H1 (cell line): ENCODE measurements at regions not wholly inside any gene's neighbourhood (a gene's known extent, or its start where the extent isn't known, plus 50 kb on each side); places are given as distances from the start of the nearest gene placed in this dataset.
"Not testable (repeated sequence)": the region's sequence is repeated elsewhere in the genome, so short reads cannot be mapped to it uniquely, and the experiment has no call there.

Experiments used
- BCL11A ChIP-seq, 2 experiments: IDR thresholded peaks; one replicate each; pipeline ENCODE4 v1.6.1; 2011; ENCODE audit warnings: low read depth in 2 of 2, low read length in 2 of 2, mild to moderate bottlenecking in 2 of 2
- CEBPB ChIP-seq: IDR thresholded peaks from 2 replicates; pipeline ENCODE4 v1.6.1; 2012; ENCODE audit warnings: low read depth, low read length
- CTCF ChIP-seq, 3 experiments: IDR thresholded peaks; 1 replicate in 2 of 3; 2 replicates in 1 of 3; pipeline versions ENCODE4 v1.5.1 to v1.6.1; 2011; ENCODE audit warnings: low read length in 3 of 3, mild to moderate bottlenecking in 3 of 3, inconsistent platforms in 2 of 3, low read depth in 1 of 3, moderate library complexity in 1 of 3; ENCODE audit not compliant: insufficient read depth in 1 of 3; ENCODE audit errors: control extremely low read depth in 1 of 3
- POLR2A ChIP-seq, 2 experiments: IDR thresholded peaks; 1 replicate in 1 of 2; 2 replicates in 1 of 2; pipeline ENCODE4 v1.6.1; 2011; ENCODE audit warnings: low read depth in 2 of 2, low read length in 2 of 2, mild to moderate bottlenecking in 2 of 2; ENCODE audit errors: control extremely low read depth in 1 of 2
- POLR2AphosphoS5 ChIP-seq: IDR thresholded peaks from 2 replicates; pipeline ENCODE4 v1.6.1; 2011; ENCODE audit warnings: low read depth, low read length
- POU5F1 ChIP-seq: IDR thresholded peaks from 2 replicates; pipeline ENCODE4 v1.6.1; 2011; ENCODE audit warnings: low read depth, mild to moderate bottlenecking, low read length, moderate library complexity
- RAD21 ChIP-seq, 2 experiments: IDR thresholded peaks in 1 of 2; conservative IDR thresholded peaks in 1 of 2; 2 replicates each; pipeline ENCODE4 v1.6.1; 2011; ENCODE audit warnings: low read depth in 2 of 2, low read length in 2 of 2, improper control_type of control experiment in 1 of 2, inconsistent platforms in 1 of 2, mild to moderate bottlenecking in 1 of 2, moderate library complexity in 1 of 2
- SIN3A ChIP-seq, 2 experiments: IDR thresholded peaks in 1 of 2; conservative IDR thresholded peaks in 1 of 2; 2 replicates each; pipeline ENCODE4 v1.6.1; 2011 to 2012; ENCODE audit warnings: low read length in 2 of 2, improper control_type of control experiment in 1 of 2, low read depth in 1 of 2, mild to moderate bottlenecking in 1 of 2
- YY1 ChIP-seq: IDR thresholded peaks from 2 replicates; pipeline ENCODE4 v1.6.1; 2011; ENCODE audit warnings: low read depth, mild to moderate bottlenecking, low read length
- ZNF274 ChIP-seq: IDR thresholded peaks from 2 replicates; pipeline ENCODE4 v1.7.0; 2012; ENCODE audit warnings: low read length, borderline replicate concordance; ENCODE audit errors: extremely low read depth

GRCh38 chrY:21978204-21978603, 60.4 kb upstream of the RBMY1E start:
- TF ChIP-seq CTCF (IDR thresholded peaks at IDR 0.05; ENCODE audit: control extremely low read depth in 1 of 3, insufficient read depth in 1 of 3, low read depth in 1 of 3, low read length in 3 of 3); YY1; ZNF274; POU5F1; RAD21 (IDR thresholded peaks at IDR 0.05 in 1 of 2, conservative IDR thresholded peaks at IDR 0.05 in 1 of 2; ENCODE audit: low read depth in 2 of 2, low read length in 2 of 2); POLR2AphosphoS5; POLR2A (IDR thresholded peaks at IDR 0.05; ENCODE audit: control extremely low read depth in 1 of 2, low read depth in 2 of 2, low read length in 2 of 2); BCL11A (IDR thresholded peaks at IDR 0.05; ENCODE audit: low read depth in 2 of 2, low read length in 2 of 2); CEBPB; SIN3A (conservative IDR thresholded peaks at IDR 0.05 in 1 of 2, IDR thresholded peaks at IDR 0.05 in 1 of 2; ENCODE audit: low read depth in 1 of 2, low read length in 2 of 2): not testable (repeated sequence)
